GM21515 (cell line): ENCODE measurements at regions not wholly inside any gene's neighbourhood (a gene's known extent, or its start where the extent isn't known, plus 50 kb on each side); places are given as distances from the start of the nearest gene placed in this dataset.
"Not testable (repeated sequence)": the region's sequence is repeated elsewhere in the genome, so short reads cannot be mapped to it uniquely, and the experiment has no call there.

Experiments
- ATAC-seq: cut with Tn5 transposase; IDR thresholded peaks from one replicate; pipeline ENCODE4 v1.9.1; 2021; ENCODE audit not compliant: unreplicated experiment

GRCh38 chr10:3580565-3580964 lies 204.4 kb downstream of the KLF6 start:
- ATAC-seq = no peak

- no peak for ATAC-seq
Measured at GRCh38 chr10:3579845-3580244, 205.2 kb downstream of the KLF6 start.

GRCh38 chr10:3578682-3579081 lies 206.3 kb downstream of the KLF6 start:
- no peak for ATAC-seq

GRCh38 chr10:3578159-3578558 lies 206.8 kb downstream of the KLF6 start:
- no peak for ATAC-seq

GRCh38 chr10:3574451-3574850 lies 210.6 kb downstream of the KLF6 start:
- no peak for ATAC-seq

- no peak for ATAC-seq
Measured at GRCh38 chr10:3573498-3573897, 211.5 kb downstream of the KLF6 start.

- no peak for ATAC-seq
Measured at GRCh38 chr10:3571310-3571825, 213.6 kb downstream of the KLF6 start.

GRCh38 chr10:3570855-3571266 lies 214.1 kb downstream of the KLF6 start:
- no peak for ATAC-seq

GRCh38 chr10:3570131-3570729 lies 214.8 kb downstream of the KLF6 start:
- no peak for ATAC-seq

- no peak for ATAC-seq
Measured at GRCh38 chr10:3568983-3569382, 216.0 kb downstream of the KLF6 start.

GRCh38 chr10:3568392-3568791 lies 216.6 kb downstream of the KLF6 start:
- no peak for ATAC-seq

GRCh38 chr10:3567291-3567963 lies 217.6 kb downstream of the KLF6 start:
- ATAC-seq = no peak

- ATAC-seq = no peak
Measured at GRCh38 chr10:3566627-3567026, 218.4 kb downstream of the KLF6 start.

GRCh38 chr10:3564346-3565002 lies 220.5 kb downstream of the KLF6 start:
- ATAC-seq = no peak

- no peak for ATAC-seq
Measured at GRCh38 chr10:3563298-3563697, 221.7 kb downstream of the KLF6 start.

- not testable (repeated sequence) for ATAC-seq
Measured at GRCh38 chr10:3560628-3561027, 224.4 kb downstream of the KLF6 start.

GRCh38 chr10:3559527-3559926 lies 225.5 kb downstream of the KLF6 start:
- ATAC-seq = no peak

GRCh38 chr10:3559011-3559410 lies 226.0 kb downstream of the KLF6 start:
- no peak for ATAC-seq

- not testable (repeated sequence) for ATAC-seq
Measured at GRCh38 chr10:3556191-3557017, 228.6 kb downstream of the KLF6 start.

- no peak for ATAC-seq
Measured at GRCh38 chr10:3554121-3554522, 230.9 kb downstream of the KLF6 start.

- ATAC-seq = no peak
Measured at GRCh38 chr10:3552281-3552680, 232.7 kb downstream of the KLF6 start.
